ENCODE measurements at regions not wholly inside any gene's neighbourhood (a gene's known extent, or its start where the extent isn't known, plus 50 kb on each side); places are given as distances from the start of the nearest gene placed in this dataset.

GRCh38 chr4:158384414-158384813 lies 137.3 kb upstream of the RXFP1 start:
- H3K56ac ChIP-seq (ENCODE audit: insufficient read length, low read depth, low read length), result no peak overlapping the region
- no peaks in the 10 kb centered on the region for H3K36me3 Mint-ChIP-seq (ENCODE audit: insufficient read depth in 1 of 3, low read depth in 3 of 3)
- H3K14ac ChIP-seq (ENCODE audit: insufficient read depth, low read length), result no peak overlapping the region
- DNase-seq, result no peak
- no peak overlapping the region for H2BK5ac ChIP-seq (ENCODE audit: insufficient read length, low read length)
- no peak overlapping the region for H2BK12ac ChIP-seq (ENCODE audit: insufficient read length, low read depth, low read length)
- H4K91ac ChIP-seq (ENCODE audit: insufficient read length, low read depth, low read length), result no peak overlapping the region
- no peak overlapping the region for H2AFZ ChIP-seq (ENCODE audit: low read length)
- H3K79me1 ChIP-seq (ENCODE audit: insufficient read depth, low read depth, low read length, poor library complexity, severe bottlenecking), result no peaks in the 10 kb centered on the region
- no peaks in the 10 kb centered on the region for H3K4me1 Mint-ChIP-seq
- H3K9me3 Mint-ChIP-seq, result no peaks in the 10 kb centered on the region
- no peak overlapping the region for H2BK120ac ChIP-seq (ENCODE audit: low read depth, low read length, poor library complexity, severe bottlenecking)
- H2BK15ac ChIP-seq (ENCODE audit: low read depth, low read length), result no peak overlapping the region
- no peaks in the 10 kb centered on the region for H3K4me1 ChIP-seq (ENCODE audit: insufficient read depth, low read length)
- H3K4me2 ChIP-seq (ENCODE audit: insufficient read depth, insufficient read length, low read length), result no peak overlapping the region
- no peak overlapping the region for H3K4ac ChIP-seq (ENCODE audit: low read depth, low read length)
- no peak overlapping the region for H3K18ac ChIP-seq (ENCODE audit: insufficient read length, low read depth, low read length)
- no peaks in the 10 kb centered on the region for H3K27me3 Mint-ChIP-seq (ENCODE audit: low read depth)
- no peak overlapping the region for H3K27ac ChIP-seq (ENCODE audit: insufficient read length, low read depth, low read length)
- H3K23ac ChIP-seq (ENCODE audit: insufficient read length, low read depth, low read length), result no peak overlapping the region
- H3K9me3 ChIP-seq (ENCODE audit: control insufficient read depth, low read depth, low read length), result no peaks in the 10 kb centered on the region
- TF ChIP-seq CTCF (conservative IDR thresholded peaks at IDR 0.05), result no peak
- H3K4me3 Mint-ChIP-seq, result no peak overlapping the region
- no peak overlapping the region for H3T11ph ChIP-seq (ENCODE audit: low read length)
- H4K20me1 ChIP-seq (ENCODE audit: control insufficient read depth, insufficient read depth, insufficient read length), result no peaks in the 10 kb centered on the region
- H4K5ac ChIP-seq (ENCODE audit: insufficient read length, low read depth, low read length), result no peak overlapping the region
- no peak overlapping the region for H3K9ac ChIP-seq (ENCODE audit: extremely low read depth, insufficient read length, low read length)
- no peak overlapping the region for H2AK5ac ChIP-seq (ENCODE audit: insufficient read length, low read length)
- H3K79me2 ChIP-seq (ENCODE audit: insufficient read depth, low read length), result no peaks in the 10 kb centered on the region
- no peaks in the 10 kb centered on the region for H3K23me2 ChIP-seq (ENCODE audit: insufficient read length, low read depth, low read length, poor library complexity, severe bottlenecking)
- no peak overlapping the region for H2BK20ac ChIP-seq (ENCODE audit: low read depth, low read length, poor library complexity, severe bottlenecking)
- no peaks in the 10 kb centered on the region for H3K27me3 ChIP-seq (ENCODE audit: insufficient read depth, low read length)
- no CpG with 5 or more reads among the region's 1 CpG for WGBS (ENCODE audit: extremely low coverage, insufficient read length, low lambda C conversion rate)
- no peak overlapping the region for H3K27ac Mint-ChIP-seq
- no peak overlapping the region for H4K8ac ChIP-seq (replicated peaks; ENCODE audit: insufficient read length, low read depth, low read length)

Data from H9 (cell line).